ENCODE measurements at regions not wholly inside any gene's neighbourhood (a gene's known extent, or its start where the extent isn't known, plus 50 kb on each side); places are given as distances from the start of the nearest gene placed in this dataset.

GRCh38 chr2:132255714-132256113 lies 94.0 kb upstream of the ANKRD30BL start:
- TF ChIP-seq, protein P1, sequence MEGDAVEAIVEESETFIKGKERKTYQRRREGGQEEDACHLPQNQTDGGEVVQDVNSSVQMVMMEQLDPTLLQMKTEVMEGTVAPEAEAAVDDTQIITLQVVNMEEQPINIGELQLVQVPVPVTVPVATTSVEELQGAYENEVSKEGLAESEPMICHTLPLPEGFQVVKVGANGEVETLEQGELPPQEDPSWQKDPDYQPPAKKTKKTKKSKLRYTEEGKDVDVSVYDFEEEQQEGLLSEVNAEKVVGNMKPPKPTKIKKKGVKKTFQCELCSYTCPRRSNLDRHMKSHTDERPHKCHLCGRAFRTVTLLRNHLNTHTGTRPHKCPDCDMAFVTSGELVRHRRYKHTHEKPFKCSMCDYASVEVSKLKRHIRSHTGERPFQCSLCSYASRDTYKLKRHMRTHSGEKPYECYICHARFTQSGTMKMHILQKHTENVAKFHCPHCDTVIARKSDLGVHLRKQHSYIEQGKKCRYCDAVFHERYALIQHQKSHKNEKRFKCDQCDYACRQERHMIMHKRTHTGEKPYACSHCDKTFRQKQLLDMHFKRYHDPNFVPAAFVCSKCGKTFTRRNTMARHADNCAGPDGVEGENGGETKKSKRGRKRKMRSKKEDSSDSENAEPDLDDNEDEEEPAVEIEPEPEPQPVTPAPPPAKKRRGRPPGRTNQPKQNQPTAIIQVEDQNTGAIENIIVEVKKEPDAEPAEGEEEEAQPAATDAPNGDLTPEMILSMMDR (IDR thresholded peaks at IDR 0.05) = no peak
- no peak for TF ChIP-seq POLR2A (IDR thresholded peaks at IDR 0.05)

Measured in transverse colon (tissue), 3 donors.